ENCODE measurements at regions not wholly inside any gene's neighbourhood (a gene's known extent, or its start where the extent isn't known, plus 50 kb on each side); places are given as distances from the start of the nearest gene placed in this dataset.

- no peak for TF ChIP-seq CTCF (IDR thresholded peaks at IDR 0.05)
Observed at GRCh38 chr1:68331117-68331865, 99.0 kb upstream of the WLS start.

GRCh38 chr1:68330391-68330790 is 98.1 kb upstream of the WLS start:
- TF ChIP-seq CTCF (IDR thresholded peaks at IDR 0.05) = no peak

GRCh38 chr1:68329096-68329835 is 96.9 kb upstream of the WLS start:
- no peak for TF ChIP-seq CTCF (IDR thresholded peaks at IDR 0.05)

GRCh38 chr1:68328490-68328889 is 96.2 kb upstream of the WLS start:
- no peak for TF ChIP-seq CTCF (IDR thresholded peaks at IDR 0.05)

GRCh38 chr1:68327414-68327813 is 95.1 kb upstream of the WLS start:
- no peak for TF ChIP-seq CTCF (IDR thresholded peaks at IDR 0.05)

GRCh38 chr1:68326481-68326880 is 94.2 kb upstream of the WLS start:
- no peak for TF ChIP-seq CTCF (IDR thresholded peaks at IDR 0.05)

- TF ChIP-seq CTCF (IDR thresholded peaks at IDR 0.05) = no peak
Observed at GRCh38 chr1:68324316-68324715, 92.0 kb upstream of the WLS start.
